ENCODE measurements at regions not wholly inside any gene's neighbourhood (a gene's known extent, or its start where the extent isn't known, plus 50 kb on each side); places are given as distances from the start of the nearest gene placed in this dataset.

- DNase-seq (ENCODE audit: low read depth), result peak; percentile 20
These were observed 68.9 kb upstream of the NDP start for GRCh38 chrX:44042116-44042515.

- DNase-seq (ENCODE audit: low read depth), result no peak
These were observed 67.2 kb upstream of the NDP start for GRCh38 chrX:44040406-44040805.

- no peak for DNase-seq (ENCODE audit: low read depth)
These were observed 66.4 kb upstream of the NDP start for GRCh38 chrX:44039556-44039955.

- peak; percentile 16 for DNase-seq (ENCODE audit: low read depth)
These were observed 63.1 kb upstream of the NDP start for GRCh38 chrX:44036336-44036735.

GRCh38 chrX:44035571-44035970 lies 62.4 kb upstream of the NDP start:
- DNase-seq (ENCODE audit: low read depth), result no peak

- no peak for DNase-seq (ENCODE audit: low read depth)
These were observed 59.3 kb upstream of the NDP start for GRCh38 chrX:44032479-44032878.

GRCh38 chrX:44025555-44025954 lies 52.4 kb upstream of the NDP start:
- DNase-seq (ENCODE audit: low read depth), result no peak

Data from fibroblast of the conjunctiva (primary cell).